Heart left ventricle (tissue), 16 donors: ENCODE measurements at regions not wholly inside any gene's neighbourhood (a gene's known extent, or its start where the extent isn't known, plus 50 kb on each side); places are given as distances from the start of the nearest gene placed in this dataset.
"Not testable (repeated sequence)": the region's sequence is repeated elsewhere in the genome, so short reads cannot be mapped to it uniquely, and the experiment has no call there.

Experiments
- ATAC-seq, 4 donors: fragments of 200-7000 bp; cut with Tn5 transposase; one replicate each; pipeline ENCODE4 v1.9.1; 2020 to 2022; ENCODE audit warnings: moderate library complexity in 4 of 4, mild to moderate bottlenecking in 3 of 4, moderate number of reproducible peaks in 1 of 4
- DNase-seq, 5 donors: peaks; one replicate each; pipeline ENCODE4 v3.0.0-alpha.2; 2020
- H3K27ac ChIP-seq, 12 donors: fragments of 200-600 bp; sonication (generic) in 4 of 12; one replicate each; pipeline versions ENCODE4 v1.5.0 to v1.8.0; 2016 to 2022; ENCODE audit warnings: mild to moderate bottlenecking in 2 of 12
- H3K27me3 ChIP-seq, 9 donors: fragments of 200-600 bp; sonication (generic) in 2 of 9; one replicate each; pipeline versions ENCODE4 v1.5.1 to v1.8.0; 2016 to 2022; ENCODE audit warnings: mild to moderate bottlenecking in 3 of 9
- H3K36me3 ChIP-seq, 9 donors: fragments of 200-600 bp; sonication (generic) in 2 of 9; one replicate each; pipeline versions ENCODE4 v1.5.0 to v1.8.0; 2018 to 2022; ENCODE audit warnings: mild to moderate bottlenecking in 2 of 9
- H3K4me1 ChIP-seq, 12 donors: fragments of 200-600 bp; sonication (generic) in 4 of 12; one replicate each; pipeline versions ENCODE4 v1.5.0 to v1.8.0; 2016 to 2022; ENCODE audit warnings: mild to moderate bottlenecking in 3 of 12
- H3K4me3 ChIP-seq, 12 donors: fragments of 200-600 bp; sonication (generic) in 4 of 12; one replicate each; pipeline versions ENCODE4 v1.5.0 to v1.8.0; 2017 to 2022; ENCODE audit warnings: mild to moderate bottlenecking in 9 of 12, moderate library complexity in 4 of 12
- H3K9me3 ChIP-seq, 12 donors: fragments of 200-600 bp; sonication (generic) in 4 of 12; one replicate each; pipeline versions ENCODE4 v1.5.0 to v1.8.0; 2016 to 2022; ENCODE audit warnings: mild to moderate bottlenecking in 1 of 12
- POLR2A ChIP-seq, 2 donors: fragments of 450-650 bp; IDR thresholded peaks; one replicate each; pipeline ENCODE4 v1.6.1; 2017; ENCODE audit warnings: antibody characterized with exemption in 2 of 2, mild to moderate bottlenecking in 2 of 2, moderate library complexity in 2 of 2
- WGBS, 4 donors: extraction: QIAGEN DNeasy Blood & Tissue Kit in 2 of 4; methylation state at CpG; one replicate each; pipeline versions ENCODE4 v1.1.5 to v1.1.7; 2013 to 2018; 5-methylcytosine and 5-hydroxymethylcytosine counted together
- intact Hi-C, 10 donors: fragments of 100-400 bp; cut with DNase I; formaldehyde crosslinking; loops; one replicate each; pipeline versions ENCODE4 v1.11.1 to v1.14.2; 2022
- TF ChIP-seq, protein P1 (sequence below), 12 donors: fragments of 200-600 bp; sonication (generic) in 4 of 12; IDR thresholded peaks; one replicate each; pipeline versions ENCODE4 v1.5.0 to v1.8.0; 2018 to 2022; ENCODE audit warnings: antibody characterized with exemption in 12 of 12, mild to moderate bottlenecking in 5 of 12
- donor health status: ischemic (EF 13 %, LVEDD 7.1; RV severe dilation, severe dysfunction).
- donor health status: healthy with polysubstance abuse.
- donor health status: DM: no; HTN: yes; CAD: no.
- donor health status: DM: no; HTN: no; CAD: no.
- donor health status: ischemic (EF 25% LVEDD 6.9; RV normal size, moderate dysfunction).
- donor health status: ischemic (EF 25% LVEDD 5.7; RV mildly dilated, moderate dysfunction).
- donor health status: healthy.
- donor health status: DM: yes; HTN: yes; CAD: no.
- donor health status: ischemic (EF 35%, LVEDD 5.7; RV mildly dilated, moderate dysfunction).
- donor health status: nonischemic (EF 11% LVEDD 7.7; RV severe dilation, severe dysfunction).
- donor health status: DM: yes; HTN: yes; CAD: no.
- donor health status: PGD.
- donor health status: ischemic (EF 29% LVEDD 5.4; RV normal size, mild dysfunction).
- donor health status: nonischemic (EF 23%, LVEDD 6.1; RV moderate dilation, normal function).

DNA sequence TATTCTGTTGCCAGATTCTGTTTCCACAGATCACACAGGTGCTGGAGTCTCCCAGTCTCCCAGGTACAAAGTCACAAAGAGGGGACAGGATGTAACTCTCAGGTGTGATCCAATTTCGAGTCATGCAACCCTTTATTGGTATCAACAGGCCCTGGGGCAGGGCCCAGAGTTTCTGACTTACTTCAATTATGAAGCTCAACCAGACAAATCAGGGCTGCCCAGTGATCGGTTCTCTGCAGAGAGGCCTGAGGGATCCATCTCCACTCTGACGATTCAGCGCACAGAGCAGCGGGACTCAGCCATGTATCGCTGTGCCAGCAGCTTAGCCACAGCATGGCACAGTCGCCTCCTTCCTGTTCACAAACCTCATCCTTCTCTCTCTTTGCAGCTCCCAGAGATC lies 237.5 kb upstream of the PRSS1 start:
- no peak for DNase-seq
- ATAC-seq, result no peak
- WGBS, 4 donors, result 78 to 93% (median 85%) methylated on average over 7 of the region's 7 CpGs
- TF ChIP-seq, protein P1, sequence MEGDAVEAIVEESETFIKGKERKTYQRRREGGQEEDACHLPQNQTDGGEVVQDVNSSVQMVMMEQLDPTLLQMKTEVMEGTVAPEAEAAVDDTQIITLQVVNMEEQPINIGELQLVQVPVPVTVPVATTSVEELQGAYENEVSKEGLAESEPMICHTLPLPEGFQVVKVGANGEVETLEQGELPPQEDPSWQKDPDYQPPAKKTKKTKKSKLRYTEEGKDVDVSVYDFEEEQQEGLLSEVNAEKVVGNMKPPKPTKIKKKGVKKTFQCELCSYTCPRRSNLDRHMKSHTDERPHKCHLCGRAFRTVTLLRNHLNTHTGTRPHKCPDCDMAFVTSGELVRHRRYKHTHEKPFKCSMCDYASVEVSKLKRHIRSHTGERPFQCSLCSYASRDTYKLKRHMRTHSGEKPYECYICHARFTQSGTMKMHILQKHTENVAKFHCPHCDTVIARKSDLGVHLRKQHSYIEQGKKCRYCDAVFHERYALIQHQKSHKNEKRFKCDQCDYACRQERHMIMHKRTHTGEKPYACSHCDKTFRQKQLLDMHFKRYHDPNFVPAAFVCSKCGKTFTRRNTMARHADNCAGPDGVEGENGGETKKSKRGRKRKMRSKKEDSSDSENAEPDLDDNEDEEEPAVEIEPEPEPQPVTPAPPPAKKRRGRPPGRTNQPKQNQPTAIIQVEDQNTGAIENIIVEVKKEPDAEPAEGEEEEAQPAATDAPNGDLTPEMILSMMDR (IDR thresholded peaks at IDR 0.05), result no peak
- TF ChIP-seq POLR2A (IDR thresholded peaks at IDR 0.05), result no peak
- intact Hi-C loops, result no loop called here
- Histone ChIP-seq H3K36me3 (no peaks in the 10 kb centered on the region), H3K27me3 (peaks cover 0 to 7% (median 0%) of the 10 kb centered on the region in 9 donors), H3K4me1 (peaks cover 0 to 11% (median 0%) of the 10 kb centered on the region in 12 donors), H3K4me3 (no peak overlapping the region), H3K9me3 (no peaks in the 10 kb centered on the region), H3K27ac (no peak overlapping the region)

DNA sequence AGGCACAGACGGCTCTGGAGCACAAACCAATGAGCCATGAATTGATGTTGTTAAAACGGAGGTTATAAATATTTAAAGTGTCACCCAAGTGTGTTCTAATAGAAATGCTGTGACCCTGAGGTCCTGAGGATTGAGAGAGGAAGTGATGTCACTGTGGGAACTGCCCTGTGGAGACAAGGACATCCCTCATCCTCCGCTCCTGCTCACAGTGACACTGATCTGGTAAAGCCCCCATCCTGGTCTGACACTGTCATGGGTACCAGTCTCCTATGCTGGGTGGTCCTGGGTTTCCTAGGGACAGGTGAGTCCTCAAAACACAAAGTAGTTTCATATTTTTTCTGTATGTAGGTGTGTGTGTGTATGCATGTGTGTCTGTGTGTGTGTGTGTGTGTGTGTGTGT lies 237.9 kb upstream of the PRSS1 start:
- Histone ChIP-seq H3K4me3 (no peak overlapping the region), H3K36me3 (no peaks in the 10 kb centered on the region), H3K27me3 (peaks cover 0 to 7% (median 0%) of the 10 kb centered on the region in 9 donors), H3K27ac (no peak overlapping the region), H3K9me3 (no peaks in the 10 kb centered on the region), H3K4me1 (peaks cover 0 to 11% (median 0%) of the 10 kb centered on the region in 12 donors)
- WGBS, 4 donors, result 59 to 71% (median 69%) methylated on average over 2 to 3 of the region's 3 CpGs
- ATAC-seq (no peak), DNase-seq (no peak)
- no peak for TF ChIP-seq POLR2A (IDR thresholded peaks at IDR 0.05)
- TF ChIP-seq, protein P1 (IDR thresholded peaks at IDR 0.05), result no peak
- intact Hi-C loops, result no loop called here

DNA sequence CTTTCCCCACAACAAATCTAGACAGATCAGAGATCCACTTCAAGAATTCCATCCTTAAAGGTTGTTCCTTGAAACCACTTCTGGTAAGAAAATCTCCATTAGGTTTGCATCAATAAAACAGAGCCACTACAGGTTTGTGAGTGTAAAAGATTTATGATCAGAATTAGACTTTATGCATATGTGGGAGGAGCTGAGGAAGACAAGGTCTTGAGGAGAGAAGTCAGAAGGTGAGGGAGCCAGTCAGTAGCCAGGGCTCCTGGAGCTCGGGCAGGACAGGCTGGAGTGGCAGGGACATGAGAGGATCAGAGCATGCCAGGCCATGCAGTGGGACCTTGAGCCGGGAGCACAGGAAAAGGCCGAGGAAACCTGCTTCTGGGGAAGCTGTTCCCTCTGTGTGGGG lies 240.0 kb upstream of the PRSS1 start:
- H3K27ac ChIP-seq, ATAC-seq, H3K36me3 ChIP-seq, H3K27me3 ChIP-seq, H3K4me1 ChIP-seq, H3K4me3 ChIP-seq, H3K9me3 ChIP-seq, DNase-seq, intact Hi-C loops: not testable (repeated sequence)
- WGBS, 4 donors, result 51 to 70% (median 57%) methylated on average over 3 of the region's 3 CpGs

DNA sequence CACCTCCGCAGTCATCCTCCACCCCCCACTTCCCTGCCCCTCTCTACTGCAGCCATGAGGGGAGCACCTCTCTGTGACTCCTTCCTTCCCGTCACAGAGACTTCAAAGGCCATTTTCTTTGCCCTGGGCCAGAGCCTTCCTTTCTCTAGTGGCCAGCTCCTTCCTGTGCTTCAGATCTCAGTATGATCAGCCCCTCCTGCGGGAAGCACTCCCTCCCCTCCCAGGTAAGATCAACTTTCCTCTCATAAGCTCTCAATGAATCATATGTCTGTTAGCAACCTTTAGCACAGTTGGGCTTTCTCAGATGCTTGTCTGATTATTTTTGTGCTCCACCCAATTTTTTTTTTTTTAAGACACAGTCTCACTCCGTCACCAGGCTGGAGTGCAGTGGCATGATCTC lies 241.0 kb upstream of the PRSS1 start:
- Histone ChIP-seq H3K4me3 (no peak overlapping the region), H3K27ac (no peak overlapping the region), H3K36me3 (no peaks in the 10 kb centered on the region), H3K4me1 (no peaks in the 10 kb centered on the region), H3K9me3 (no peaks in the 10 kb centered on the region), H3K27me3 (peaks cover 0 to 7% (median 0%) of the 10 kb centered on the region in 9 donors)
- WGBS, 4 donors, result 59 to 78% (median 65%) methylated on average over 4 of the region's 4 CpGs
- DNase-seq (no peak), ATAC-seq (no peak)
- intact Hi-C loops, result no loop called here
- TF ChIP-seq, protein P1 (IDR thresholded peaks at IDR 0.05), result no peak
- no peak for TF ChIP-seq POLR2A (IDR thresholded peaks at IDR 0.05)

DNA sequence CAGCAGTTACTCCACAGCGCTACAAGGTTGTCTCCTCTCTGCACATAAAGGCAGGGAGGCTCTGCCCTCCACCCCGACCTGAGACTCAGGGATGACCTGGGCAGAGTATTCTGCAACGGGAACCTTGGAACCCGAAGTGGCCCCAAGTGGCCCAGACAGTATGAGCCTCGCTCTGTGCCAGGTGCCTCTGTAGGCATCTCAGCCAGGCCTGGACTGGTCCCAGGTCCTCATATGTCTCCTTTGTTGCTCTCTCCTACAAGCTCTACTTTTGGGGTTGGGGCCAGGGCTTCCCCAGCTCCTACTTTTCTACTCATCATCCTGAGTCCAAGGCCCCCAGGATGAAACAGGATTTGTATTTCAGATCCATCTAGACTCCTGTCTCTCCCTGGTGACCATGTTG lies 241.5 kb upstream of the PRSS1 start:
- no peak for DNase-seq
- Histone ChIP-seq H3K27me3 (peaks cover 0 to 7% (median 0%) of the 10 kb centered on the region in 9 donors), H3K9me3 (no peaks in the 10 kb centered on the region), H3K4me3 (no peak overlapping the region), H3K27ac (no peak overlapping the region), H3K4me1 (no peaks in the 10 kb centered on the region), H3K36me3 (no peaks in the 10 kb centered on the region)
- no peak for ATAC-seq
- 83 to 92% (median 89%) methylated on average over 5 of the region's 5 CpGs for WGBS, 4 donors
- TF ChIP-seq POLR2A (IDR thresholded peaks at IDR 0.05), result no peak
- TF ChIP-seq, protein P1 (IDR thresholded peaks at IDR 0.05), result no peak
- intact Hi-C loops, result no loop called here

DNA sequence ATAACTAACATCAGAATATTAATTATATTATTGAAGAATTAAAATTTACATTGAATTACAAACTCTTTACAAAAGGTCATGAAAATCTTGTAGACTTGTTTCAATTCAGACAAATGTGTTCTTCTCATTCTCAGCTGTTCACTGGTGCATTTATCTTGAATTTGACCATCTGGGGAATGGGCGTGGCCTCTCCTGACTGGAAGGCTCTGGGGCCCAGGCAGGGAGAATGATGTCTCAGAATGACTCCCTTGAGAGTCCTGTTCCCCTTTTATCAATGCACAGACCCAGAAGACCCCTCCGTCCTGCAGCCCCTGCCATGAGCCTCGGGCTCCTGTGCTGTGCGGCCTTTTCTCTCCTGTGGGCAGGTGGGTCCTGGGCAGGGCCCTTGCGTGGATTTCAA lies 242.2 kb upstream of the PRSS1 start:
- DNase-seq, H3K36me3 ChIP-seq, H3K4me1 ChIP-seq, H3K9me3 ChIP-seq, intact Hi-C loops, H3K4me3 ChIP-seq, ATAC-seq, H3K27ac ChIP-seq, H3K27me3 ChIP-seq: not testable (repeated sequence)
- 59 to 75% (median 74%) methylated on average over 5 of the region's 5 CpGs for WGBS, 4 donors
